ENCODE measurements at regions not wholly inside any gene's neighbourhood (a gene's known extent, or its start where the extent isn't known, plus 50 kb on each side); places are given as distances from the start of the nearest gene placed in this dataset.

DNA sequence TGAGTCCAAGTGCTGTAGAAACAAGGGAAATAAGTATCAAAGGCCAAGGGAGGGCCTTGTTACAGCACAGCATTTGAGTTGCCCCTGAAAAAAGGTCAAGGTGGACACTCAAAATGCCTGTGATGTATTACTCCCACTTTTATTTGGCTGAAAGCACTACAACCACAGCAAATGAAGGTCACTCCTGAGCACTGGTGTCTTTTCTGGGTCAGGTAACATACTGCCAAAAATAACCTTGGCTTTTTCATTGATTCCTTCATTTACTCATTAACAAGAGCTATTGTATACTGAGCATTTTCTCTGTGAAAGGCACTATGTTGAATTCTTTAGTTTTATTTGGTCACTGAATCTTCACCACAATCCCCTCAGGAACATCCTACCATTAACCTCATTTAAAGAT lies 590.3 kb downstream of the BCL11A start:
- H3K4me3 ChIP-seq (ENCODE audit: extremely low read depth in 1 of 4, insufficient read depth in 2 of 4, low read depth in 3 of 4, low read length in 4 of 4) = no peak overlapping the region
- H3K9ac ChIP-seq (replicated peaks in 1 of 4; ENCODE audit: extremely low read depth in 1 of 4, low read depth in 3 of 4, low read length in 3 of 4) = no peak overlapping the region
- POLR2A ChIA-PET (ENCODE audit: partially characterized antibody) = no interaction called here
- H3K4me2 ChIP-seq (ENCODE audit: insufficient read depth in 1 of 2, low read depth in 2 of 2, low read length in 2 of 2) = no peak overlapping the region
- no peak overlapping the region for H4K5ac ChIP-seq (ENCODE audit: insufficient read length, low read depth, low read length)
- no peaks in the 10 kb centered on the region for H3K79me1 ChIP-seq (ENCODE audit: low read depth, low read length)
- no peak overlapping the region for H2AK5ac ChIP-seq (ENCODE audit: low read depth, low read length)
- H2AFZ ChIP-seq (ENCODE audit: low read length) = no peak overlapping the region
- DNase-seq (ENCODE audit: low read depth in 1 of 2, low spot score in 2 of 2) (no peak), FAIRE-seq (no peak)
- H3K4me1 ChIP-seq (replicated peaks in 1 of 4; ENCODE audit: control insufficient read depth in 3 of 4, insufficient read depth in 4 of 4, low read length in 3 of 4) = peaks cover 0 to 11% (median under 1%) of the 10 kb centered on the region in 4 experiments; a peak in 3 of 7 replicates
- no peaks in the 10 kb centered on the region for H4K20me1 ChIP-seq (replicated peaks in 1 of 2; ENCODE audit: control insufficient read depth in 1 of 2, insufficient read depth in 2 of 2, low read length in 2 of 2)
- no peak overlapping the region for H3K23ac ChIP-seq (ENCODE audit: insufficient read length)
- H3K18ac ChIP-seq (ENCODE audit: extremely low read depth, low read length) = no peak overlapping the region
- no peaks in the 10 kb centered on the region for H3K27me3 ChIP-seq (replicated peaks in 1 of 4; ENCODE audit: control insufficient read depth in 3 of 4, extremely low read depth in 1 of 4, insufficient read depth in 3 of 4, low read length in 3 of 4)
- no peaks in the 10 kb centered on the region; the same call in 1 of the 2 replicates for H3K23me2 ChIP-seq (ENCODE audit: low read depth, low read length)
- no peak overlapping the region for H3K14ac ChIP-seq (ENCODE audit: insufficient read length)
- no peak overlapping the region for H3K27ac ChIP-seq (ENCODE audit: low read depth, low read length)
- no peaks in the 10 kb centered on the region for H3K79me2 ChIP-seq (ENCODE audit: control insufficient read depth in 1 of 2, insufficient read depth in 2 of 2, low read length in 2 of 2)
- CTCF ChIA-PET (ENCODE audit: partially characterized antibody) = interaction anchor here (0.8 to 3.8 kb wide), 3 partner anchors 9 to 147 kb away, joined by 3 to 12 read pairs (median 3); no protein-coding TSS in a partner anchor
- no peaks in the 10 kb centered on the region for H3K9me3 ChIP-seq (ENCODE audit: insufficient read depth in 2 of 2, low read depth in 1 of 2, low read length in 1 of 2)
- H4K91ac ChIP-seq (replicated peaks; ENCODE audit: insufficient read length, low read length) = no peak overlapping the region
- H3K4ac ChIP-seq (replicated peaks; ENCODE audit: insufficient read length, low read depth, low read length) = no peak overlapping the region
- H2BK120ac ChIP-seq (replicated peaks; ENCODE audit: low read depth, low read length) = no peak overlapping the region
- H2BK15ac ChIP-seq (ENCODE audit: low read length) = no peak overlapping the region
- no peak overlapping the region for H3K56ac ChIP-seq (replicated peaks; ENCODE audit: insufficient read length, low read depth, low read length)
- no peak overlapping the region for H4K8ac ChIP-seq (ENCODE audit: extremely low read depth, insufficient read depth, low read length)
- H2BK20ac ChIP-seq (ENCODE audit: low read length) = no peak overlapping the region
- no peaks in the 10 kb centered on the region for H3K36me3 ChIP-seq (ENCODE audit: control insufficient read depth in 2 of 4, insufficient read depth in 4 of 4, low read length in 3 of 4)
- H2BK5ac ChIP-seq (ENCODE audit: low read depth, low read length) = no peak overlapping the region
- no peak overlapping the region for H2BK12ac ChIP-seq (ENCODE audit: low read depth, low read length)
- no peak for TF ChIP-seq POU5F1 (IDR thresholded peaks at IDR 0.05; ENCODE audit: low read depth, low read length)
- no peak for TF ChIP-seq EGR1 (IDR thresholded peaks at IDR 0.05; ENCODE audit: borderline replicate concordance, low read depth, low read length)
- no peak for TF ChIP-seq TBP (IDR thresholded peaks at IDR 0.05; ENCODE audit: low read depth, low read length)
- no peak for TF ChIP-seq YY1 (IDR thresholded peaks at IDR 0.05; ENCODE audit: low read depth, low read length)
- TF ChIP-seq, protein P1, sequence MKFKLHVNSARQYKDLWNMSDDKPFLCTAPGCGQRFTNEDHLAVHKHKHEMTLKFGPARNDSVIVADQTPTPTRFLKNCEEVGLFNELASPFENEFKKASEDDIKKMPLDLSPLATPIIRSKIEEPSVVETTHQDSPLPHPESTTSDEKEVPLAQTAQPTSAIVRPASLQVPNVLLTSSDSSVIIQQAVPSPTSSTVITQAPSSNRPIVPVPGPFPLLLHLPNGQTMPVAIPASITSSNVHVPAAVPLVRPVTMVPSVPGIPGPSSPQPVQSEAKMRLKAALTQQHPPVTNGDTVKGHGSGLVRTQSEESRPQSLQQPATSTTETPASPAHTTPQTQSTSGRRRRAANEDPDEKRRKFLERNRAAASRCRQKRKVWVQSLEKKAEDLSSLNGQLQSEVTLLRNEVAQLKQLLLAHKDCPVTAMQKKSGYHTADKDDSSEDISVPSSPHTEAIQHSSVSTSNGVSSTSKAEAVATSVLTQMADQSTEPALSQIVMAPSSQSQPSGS (IDR thresholded peaks at IDR 0.05; ENCODE audit: low read length) = no peak
- TF ChIP-seq MAX (IDR thresholded peaks at IDR 0.05) = no peak
- TF ChIP-seq ZNF274 (IDR thresholded peaks at IDR 0.05; ENCODE audit: borderline replicate concordance, extremely low read depth, low read length) = no peak
- TF ChIP-seq MAFK (IDR thresholded peaks at IDR 0.05; ENCODE audit: low read depth, low read length) = no peak
- TF ChIP-seq JUND (IDR thresholded peaks at IDR 0.05; ENCODE audit: low read length) = no peak
- no peak for TF ChIP-seq KDM1A (IDR thresholded peaks at IDR 0.05; ENCODE audit: borderline replicate concordance, low read length)
- no peak for TF ChIP-seq CREB1 (IDR thresholded peaks at IDR 0.05)
- no peak for TF ChIP-seq CEBPB (IDR thresholded peaks at IDR 0.05; ENCODE audit: low read depth, low read length)
- no peak for TF ChIP-seq HDAC6 (IDR thresholded peaks at IDR 0.05; ENCODE audit: low read depth, low read length)
- TF ChIP-seq NANOG (IDR thresholded peaks at IDR 0.05; ENCODE audit: insufficient read depth, low read depth, low read length, poor library complexity, severe bottlenecking) = no peak
- no peak for TF ChIP-seq SAP30 (IDR thresholded peaks at IDR 0.05; ENCODE audit: insufficient read depth, insufficient replicate concordance, low read length)
